Neural progenitor cell (in vitro differentiated cells): ENCODE measurements at regions not wholly inside any gene's neighbourhood (a gene's known extent, or its start where the extent isn't known, plus 50 kb on each side); places are given as distances from the start of the nearest gene placed in this dataset.

Experiments used
- DNase-seq: peaks from one replicate; pipeline ENCODE4 v3.0.0-alpha.2; 2016; ENCODE audit warnings: low spot score
- H2AFZ ChIP-seq: fragments of 200-600 bp; sonication (generic); replicated peaks from 2 replicates; pipeline ENCODE4 v1.6.1; 2016; ENCODE audit warnings: antibody characterized with exemption
- H3F3A ChIP-seq: fragments of 200-600 bp; sonication (generic); 2 replicates; pipeline ENCODE4 v1.6.1; 2016; ENCODE audit warnings: antibody characterized with exemption, low read depth
- H3K27ac ChIP-seq: fragments of 200-600 bp; sonication (generic); 2 replicates; pipeline ENCODE4 v1.5.1; 2016; ENCODE audit warnings: mild to moderate bottlenecking
- H3K27me3 ChIP-seq: fragments of 200-600 bp; sonication (generic); 2 replicates; pipeline ENCODE4 v1.6.1; 2016; ENCODE audit warnings: mild to moderate bottlenecking, moderate library complexity
- H3K36me3 ChIP-seq: fragments of 200-600 bp; sonication (generic); 2 replicates; pipeline ENCODE4 v1.5.1; 2016
- H3K4me1 ChIP-seq: fragments of 200-600 bp; sonication (generic); 2 replicates; pipeline ENCODE4 v1.6.1; 2016; ENCODE audit warnings: mixed run types
- H3K4me2 ChIP-seq: fragments of 200-600 bp; sonication (generic); 2 replicates; pipeline ENCODE4 v1.6.1; 2016
- H3K4me3 ChIP-seq: fragments of 200-600 bp; sonication (generic); 2 replicates; pipeline ENCODE4 v1.5.1; 2016
- H3K79me2 ChIP-seq: fragments of 200-600 bp; sonication (generic); 2 replicates; pipeline ENCODE4 v1.6.1; 2016; ENCODE audit warnings: low read depth
- H3K9ac ChIP-seq: fragments of 200-600 bp; sonication (generic); 2 replicates; pipeline ENCODE4 v1.6.1; 2016
- H3K9me3 ChIP-seq: fragments of 200-600 bp; sonication (generic); 2 replicates; pipeline ENCODE4 v1.5.1; 2016; ENCODE audit warnings: low read depth
- H4K20me1 ChIP-seq: fragments of 200-600 bp; sonication (generic); 2 replicates; pipeline ENCODE4 v1.6.1; 2016; ENCODE audit warnings: low read depth
- H3K27ac Mint-ChIP-seq: 3 replicates; pipeline ENCODE4 v1.8.0; 2021; ENCODE audit warnings: mixed read lengths
- H3K27me3 Mint-ChIP-seq: 2 replicates; pipeline ENCODE4 v1.8.0; 2022; ENCODE audit warnings: low read depth, mild to moderate bottlenecking, inconsistent platforms, moderate library complexity, mixed read lengths; ENCODE audit not compliant: insufficient read depth
- H3K36me3 Mint-ChIP-seq: 3 replicates; pipeline ENCODE4 v1.8.0; 2021; ENCODE audit warnings: mixed read lengths
- H3K4me1 Mint-ChIP-seq: 3 replicates; pipeline ENCODE4 v1.8.0; 2021; ENCODE audit warnings: mixed read lengths
- H3K4me3 Mint-ChIP-seq: 3 replicates; pipeline ENCODE4 v1.8.0; 2021; ENCODE audit warnings: mild to moderate bottlenecking, moderate library complexity, mixed read lengths
- H3K9me3 Mint-ChIP-seq: 3 replicates; pipeline ENCODE4 v1.8.0; 2020; ENCODE audit warnings: mixed read lengths
- CTCF ChIP-seq: fragments of 200-600 bp; sonication (generic); IDR thresholded peaks from 2 replicates; pipeline ENCODE4 v1.5.1; 2017; ENCODE audit warnings: antibody characterized with exemption, mild to moderate bottlenecking
- EZH2 ChIP-seq: fragments of 200-600 bp; sonication (generic); IDR thresholded peaks from 2 replicates; pipeline ENCODE4 v1.6.1; 2017; ENCODE audit warnings: antibody characterized with exemption, mild to moderate bottlenecking, moderate library complexity
- EZH2phosphoT487 ChIP-seq: fragments of 200-600 bp; sonication (generic); IDR thresholded peaks from 2 replicates; pipeline ENCODE4 v1.6.1; 2017; ENCODE audit warnings: antibody characterized with exemption

DNA sequence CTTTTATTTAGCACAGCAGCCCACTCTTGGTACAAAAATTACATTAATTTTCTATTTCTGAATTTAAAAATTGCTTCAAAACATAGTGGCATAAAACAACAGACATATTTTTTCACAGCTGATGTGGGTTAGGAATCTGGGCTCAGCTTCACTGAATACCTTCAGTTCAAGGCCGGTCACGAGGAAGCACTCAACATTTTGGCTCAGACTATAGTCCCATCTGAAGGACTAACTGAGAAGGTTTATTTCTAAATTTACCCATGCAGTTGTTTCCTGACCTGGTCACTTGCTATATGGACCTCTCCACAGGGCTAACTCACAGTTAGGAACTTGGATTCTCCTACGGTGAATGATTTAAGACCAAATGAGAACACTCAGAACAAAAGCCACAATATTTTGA, 1230.2 kb upstream of the ADGRL3 start:
- Mint-ChIP-seq H3K36me3 (no peaks in the 10 kb centered on the region), H3K27ac (no peak overlapping the region), H3K4me3 (no peak overlapping the region), H3K27me3 (no peaks in the 10 kb centered on the region), H3K9me3 (no peaks in the 10 kb centered on the region), H3K4me1 (peaks cover 3% of the 10 kb centered on the region)
- no peak for DNase-seq
- Histone ChIP-seq H3K4me2 (no peak overlapping the region), H3K36me3 (no peaks in the 10 kb centered on the region), H3K4me1 (peaks cover 7% of the 10 kb centered on the region), H3K79me2 (no peaks in the 10 kb centered on the region), H3K9ac (no peak overlapping the region), H3F3A (no peaks in the 10 kb centered on the region), H3K27ac (no peak overlapping the region), H3K4me3 (no peak overlapping the region), H3K27me3 (no peaks in the 10 kb centered on the region), H4K20me1 (no peaks in the 10 kb centered on the region), H2AFZ (no peak overlapping the region), H3K9me3 (no peaks in the 10 kb centered on the region)
- TF ChIP-seq EZH2 = no peak
- no peak for TF ChIP-seq EZH2phosphoT487
- TF ChIP-seq CTCF = no peak

GRCh38 chr4:59971952-59972351, 1228.2 kb upstream of the ADGRL3 start:
- H3F3A ChIP-seq = no peaks in the 10 kb centered on the region
- H3K36me3 ChIP-seq = no peaks in the 10 kb centered on the region
- H3K27me3 ChIP-seq = no peaks in the 10 kb centered on the region
- Mint-ChIP-seq H3K36me3 (no peaks in the 10 kb centered on the region), H3K27me3 (no peaks in the 10 kb centered on the region), H3K4me3 (no peak overlapping the region), H3K27ac (no peak overlapping the region), H3K4me1 (peaks cover 3% of the 10 kb centered on the region), H3K9me3 (no peaks in the 10 kb centered on the region)
- H3K4me3 ChIP-seq = no peak overlapping the region
- H4K20me1 ChIP-seq = no peaks in the 10 kb centered on the region
- H3K4me1 ChIP-seq = peaks cover 7% of the 10 kb centered on the region
- H3K9me3 ChIP-seq = no peaks in the 10 kb centered on the region
- no peak overlapping the region for H3K9ac ChIP-seq
- no peak overlapping the region for H3K27ac ChIP-seq
- no peak for DNase-seq
- no peak for TF ChIP-seq EZH2
- no peak for TF ChIP-seq CTCF
- TF ChIP-seq EZH2phosphoT487 = no peak
- no peak overlapping the region for H3K4me2 ChIP-seq
- no peak overlapping the region for H2AFZ ChIP-seq
- no peaks in the 10 kb centered on the region for H3K79me2 ChIP-seq

DNA sequence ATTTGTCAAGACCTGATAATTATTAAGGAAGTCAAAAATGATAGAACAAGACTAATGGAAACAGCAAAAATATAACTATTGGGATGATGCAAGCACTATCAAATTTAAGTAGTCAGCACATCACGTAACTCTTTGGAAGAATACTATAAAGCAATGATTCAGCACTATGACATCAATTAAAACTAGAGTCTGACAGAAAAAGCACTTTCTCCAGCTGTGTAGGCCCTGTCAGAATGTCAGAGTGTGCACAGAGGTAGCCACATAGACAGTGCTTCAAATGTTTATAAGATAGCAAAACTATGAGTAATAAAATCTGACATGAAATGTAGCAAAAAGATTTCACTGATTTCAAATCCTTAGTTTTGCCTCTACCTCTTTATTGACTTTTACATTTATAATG, 1226.6 kb upstream of the ADGRL3 start:
- no peak overlapping the region for H2AFZ ChIP-seq
- H3K36me3 Mint-ChIP-seq = no peaks in the 10 kb centered on the region

More for the DNA sequence above, 1226.6 kb upstream of the ADGRL3 start:
- no peak overlapping the region for H3K9ac ChIP-seq
- no peak overlapping the region for H3K27ac ChIP-seq
- Mint-ChIP-seq H3K27ac (no peak overlapping the region), H3K4me1 (peaks cover 3% of the 10 kb centered on the region), H3K9me3 (no peaks in the 10 kb centered on the region), H3K4me3 (no peak overlapping the region), H3K27me3 (no peaks in the 10 kb centered on the region)
- H3K36me3 ChIP-seq = no peaks in the 10 kb centered on the region
- H3K79me2 ChIP-seq = no peaks in the 10 kb centered on the region
- H3K4me2 ChIP-seq = no peak overlapping the region
- peaks cover 7% of the 10 kb centered on the region for H3K4me1 ChIP-seq
- H4K20me1 ChIP-seq = no peaks in the 10 kb centered on the region
- no peak for DNase-seq
- TF ChIP-seq EZH2phosphoT487 (no peak), CTCF (no peak), EZH2 (no peak)
- H3F3A ChIP-seq = no peaks in the 10 kb centered on the region
- no peaks in the 10 kb centered on the region for H3K27me3 ChIP-seq
- H3K9me3 ChIP-seq = no peaks in the 10 kb centered on the region
- no peak overlapping the region for H3K4me3 ChIP-seq
